ENCODE measurements at regions not wholly inside any gene's neighbourhood (a gene's known extent, or its start where the extent isn't known, plus 50 kb on each side); places are given as distances from the start of the nearest gene placed in this dataset.

GRCh38 chr6:132020138-132020581 lies 69.0 kb upstream of the CCN2 start:
- TF ChIP-seq CTCF (IDR thresholded peaks at IDR 0.05; ENCODE audit: poor library complexity) = no peak
- TF ChIP-seq EZH2 (IDR thresholded peaks at IDR 0.05; ENCODE audit: borderline replicate concordance) = no peak
- TF ChIP-seq EZH2phosphoT487 (IDR thresholded peaks at IDR 0.05; ENCODE audit: low read depth, severe bottlenecking, unreplicated experiment) = no peak
